Left ventricle myocardium inferior (tissue), 1 donor: ENCODE measurements at regions not wholly inside any gene's neighbourhood (a gene's known extent, or its start where the extent isn't known, plus 50 kb on each side); places are given as distances from the start of the nearest gene placed in this dataset.

ENCODE experiments used
- DNase-seq: peaks from one replicate; pipeline ENCODE4 v3.0.0-alpha.2; 2020
- H3K27ac ChIP-seq: fragments of 200-600 bp; replicated peaks from 2 replicates; pipeline ENCODE4 v1.8.0; 2021
- H3K27me3 ChIP-seq: fragments of 200-600 bp; 2 replicates; pipeline ENCODE4 v1.8.0; 2021; ENCODE audit warnings: low read depth
- H3K36me3 ChIP-seq: fragments of 200-600 bp; 2 replicates; pipeline ENCODE4 v1.8.0; 2021
- H3K4me1 ChIP-seq: fragments of 200-600 bp; 2 replicates; pipeline ENCODE4 v1.8.0; 2021
- H3K4me3 ChIP-seq: fragments of 200-600 bp; 2 replicates; pipeline ENCODE4 v1.8.0; 2021; ENCODE audit warnings: mild to moderate bottlenecking, moderate library complexity
- H3K9me3 ChIP-seq: fragments of 200-600 bp; replicated peaks from 2 replicates; pipeline ENCODE4 v1.8.0; 2021
- CTCF ChIP-seq: fragments of 200-600 bp; IDR thresholded peaks from 2 replicates; pipeline ENCODE4 v1.8.0; 2021; ENCODE audit warnings: antibody characterized with exemption, mild to moderate bottlenecking, borderline replicate concordance
- intact Hi-C: fragments of 100-400 bp; cut with micrococcal nuclease; formaldehyde crosslinking; loops from one replicate; pipeline ENCODE4 v1.11.0; 2022
- donor health status: DM: no; HTN: yes; CAD: no; lungs with severe emphysema.

- no peak for DNase-seq
- Histone ChIP-seq H3K27me3 (no peaks in the 10 kb centered on the region), H3K4me3 (no peak overlapping the region), H3K4me1 (no peaks in the 10 kb centered on the region), H3K9me3 (peaks cover 20% of the 10 kb centered on the region), H3K36me3 (no peaks in the 10 kb centered on the region), H3K27ac (no peak overlapping the region)
- no peak for TF ChIP-seq CTCF
- intact Hi-C loops, result no loop called here
Measured at GRCh38 chr2:23111263-23111662, 273.7 kb upstream of the KLHL29 start.

- no peak overlapping the region for H3K4me3 ChIP-seq
- intact Hi-C loops, result no loop called here
- H3K9me3 ChIP-seq, result peaks cover 20% of the 10 kb centered on the region
- no peaks in the 10 kb centered on the region for H3K4me1 ChIP-seq
- H3K27me3 ChIP-seq, result no peaks in the 10 kb centered on the region
- no peak for DNase-seq
- TF ChIP-seq CTCF, result no peak
- H3K27ac ChIP-seq, result no peak overlapping the region
- H3K36me3 ChIP-seq, result no peaks in the 10 kb centered on the region
Measured at GRCh38 chr2:23112517-23112916, 272.5 kb upstream of the KLHL29 start.

- Histone ChIP-seq H3K36me3 (no peaks in the 10 kb centered on the region), H3K4me3 (no peak overlapping the region), H3K27ac (no peak overlapping the region), H3K4me1 (no peaks in the 10 kb centered on the region), H3K9me3 (peaks cover 15% of the 10 kb centered on the region), H3K27me3 (peaks cover 10% of the 10 kb centered on the region)
- no peak for TF ChIP-seq CTCF
- intact Hi-C loops, result no loop called here
- no peak for DNase-seq
Measured at GRCh38 chr2:23114299-23114698, 270.7 kb upstream of the KLHL29 start.

- no peak for DNase-seq
- no peaks in the 10 kb centered on the region for H3K9me3 ChIP-seq
- no peak overlapping the region for H3K4me3 ChIP-seq
- H3K4me1 ChIP-seq, result no peaks in the 10 kb centered on the region
- TF ChIP-seq CTCF, result no peak
- peaks cover 14% of the 10 kb centered on the region for H3K27me3 ChIP-seq
- H3K27ac ChIP-seq, result no peak overlapping the region
- intact Hi-C loops, result no loop called here
- H3K36me3 ChIP-seq, result no peaks in the 10 kb centered on the region
Measured at GRCh38 chr2:23118313-23118712, 266.7 kb upstream of the KLHL29 start.

- DNase-seq, result no peak
- TF ChIP-seq CTCF, result no peak
- Histone ChIP-seq H3K27me3 (peaks cover 14% of the 10 kb centered on the region), H3K27ac (no peak overlapping the region), H3K4me1 (no peaks in the 10 kb centered on the region), H3K4me3 (no peak overlapping the region), H3K36me3 (no peaks in the 10 kb centered on the region), H3K9me3 (no peaks in the 10 kb centered on the region)
- intact Hi-C loops, result no loop called here
Measured at GRCh38 chr2:23118894-23119293, 266.1 kb upstream of the KLHL29 start.

- H3K36me3 ChIP-seq, result no peaks in the 10 kb centered on the region
- H3K4me3 ChIP-seq, result no peak overlapping the region
- no peak overlapping the region for H3K27ac ChIP-seq
- intact Hi-C loops, result no loop called here
- no peaks in the 10 kb centered on the region for H3K4me1 ChIP-seq
- peaks cover 16% of the 10 kb centered on the region for H3K27me3 ChIP-seq
- TF ChIP-seq CTCF, result no peak
- no peaks in the 10 kb centered on the region for H3K9me3 ChIP-seq
- DNase-seq, result no peak
Measured at GRCh38 chr2:23120161-23120560, 264.8 kb upstream of the KLHL29 start.
